ENCODE measurements at regions not wholly inside any gene's neighbourhood (a gene's known extent, or its start where the extent isn't known, plus 50 kb on each side); places are given as distances from the start of the nearest gene placed in this dataset.

DNA sequence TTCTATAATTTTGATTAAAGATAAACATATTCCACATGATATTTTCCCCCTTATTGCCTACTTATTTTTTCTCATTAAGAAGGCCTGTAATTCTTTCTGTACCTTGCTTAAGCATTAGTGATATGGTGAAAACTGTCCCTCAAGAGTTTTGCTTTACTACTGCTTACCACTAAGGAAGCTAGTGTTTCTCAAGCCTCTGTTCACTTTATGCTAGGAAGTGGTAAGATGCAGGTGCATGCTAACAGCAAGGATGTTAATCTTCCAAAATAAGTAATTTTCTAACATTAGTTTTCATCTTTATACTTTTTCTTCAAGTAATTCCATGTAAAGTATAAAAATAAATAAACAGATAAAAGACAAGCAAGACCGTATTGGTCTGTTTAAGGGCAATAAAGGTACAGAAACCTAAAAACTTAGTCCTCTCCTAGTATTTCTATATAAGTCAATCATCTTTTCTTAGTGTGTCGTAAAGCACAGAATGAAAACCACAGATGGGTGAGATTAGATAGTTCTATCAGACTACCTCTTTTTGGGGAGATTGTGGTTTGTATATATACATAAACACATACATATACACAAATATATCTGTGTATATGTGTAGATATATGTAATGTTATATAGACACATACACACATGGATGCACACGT is 731.0 kb upstream of the CNTN5 start:
- TF ChIP-seq CTCF (conservative IDR thresholded peaks at IDR 0.05) (no peak), EZH2 (IDR thresholded peaks at IDR 0.05; ENCODE audit: low read depth) (no peak)

Measured in PC-9 (cell line).